Fibroblast of pulmonary artery (primary cell): ENCODE measurements at regions not wholly inside any gene's neighbourhood (a gene's known extent, or its start where the extent isn't known, plus 50 kb on each side); places are given as distances from the start of the nearest gene placed in this dataset.

Experiments
- DNase-seq: peaks from one replicate; pipeline ENCODE4 v3.0.0-alpha.2; 2010; ENCODE audit warnings: low read depth
- H3K4me3 ChIP-seq: replicated peaks from 2 replicates; pipeline ENCODE4 v1.5.1; 2011; ENCODE audit warnings: low read depth, mild to moderate bottlenecking, control low read depth, low read length, moderate library complexity
- CTCF ChIP-seq: IDR thresholded peaks from 2 replicates; pipeline ENCODE4 v1.5.1; 2011; ENCODE audit warnings: mild to moderate bottlenecking, control low read depth, low read length, inconsistent platforms; ENCODE audit errors: missing control alignments

GRCh38 chr5:16013334-16014065, 166.1 kb downstream of the MARCHF11 start:
- no peak for TF ChIP-seq CTCF
- no peak overlapping the region for H3K4me3 ChIP-seq
- no peak for DNase-seq

- no peak for DNase-seq
- H3K4me3 ChIP-seq, result no peak overlapping the region
- TF ChIP-seq CTCF, result no peak
Observed at GRCh38 chr5:16009256-16009655, 170.3 kb downstream of the MARCHF11 start.

GRCh38 chr5:16007750-16008415, 171.7 kb downstream of the MARCHF11 start:
- no peak for DNase-seq
- no peak overlapping the region for H3K4me3 ChIP-seq
- TF ChIP-seq CTCF, result no peak

- DNase-seq, result no peak
- no peak overlapping the region for H3K4me3 ChIP-seq
- no peak for TF ChIP-seq CTCF
Observed at GRCh38 chr5:16005225-16005624, 174.4 kb downstream of the MARCHF11 start.

- no peak for TF ChIP-seq CTCF
Observed at GRCh38 chr5:16000056-16000455, 179.5 kb downstream of the MARCHF11 start.

GRCh38 chr5:15995341-15996052, 184.1 kb downstream of the MARCHF11 start:
- DNase-seq, result peak; percentile 68
- H3K4me3 ChIP-seq, result no peak overlapping the region
- TF ChIP-seq CTCF, result peak; percentile 74

More at GRCh38 chr5:16000056-16000455, 179.5 kb downstream of the MARCHF11 start:
- no peak overlapping the region for H3K4me3 ChIP-seq
- DNase-seq, result no peak
